ENCODE measurements at regions not wholly inside any gene's neighbourhood (a gene's known extent, or its start where the extent isn't known, plus 50 kb on each side); places are given as distances from the start of the nearest gene placed in this dataset.
A peak's percentile ranks its signal among the peaks of the same experiment; 100 is the strongest.

- no peaks in the 10 kb centered on the region for H3K9me3 Mint-ChIP-seq
- no peak overlapping the region for H3K27ac Mint-ChIP-seq
- H3K4me1 Mint-ChIP-seq = no peaks in the 10 kb centered on the region
- DNase-seq (ENCODE audit: low spot score in 2 of 2) = no peak
- no peaks in the 10 kb centered on the region for H3K36me3 Mint-ChIP-seq
- ATAC-seq (ENCODE audit: low read depth) = no peak
- H3K27me3 Mint-ChIP-seq = no peaks in the 10 kb centered on the region
- H3K4me3 Mint-ChIP-seq = no peak overlapping the region
Observed at GRCh38 chr1:199660071-199660470, 367.4 kb upstream of the NR5A2 start.

GRCh38 chr1:199665371-199665770, 362.1 kb upstream of the NR5A2 start:
- DNase-seq (ENCODE audit: low spot score in 2 of 2) = no peak
- H3K27me3 Mint-ChIP-seq = peaks cover 6% of the 10 kb centered on the region
- H3K9me3 Mint-ChIP-seq = no peaks in the 10 kb centered on the region
- H3K36me3 Mint-ChIP-seq = no peaks in the 10 kb centered on the region
- H3K27ac Mint-ChIP-seq = no peak overlapping the region
- H3K4me3 Mint-ChIP-seq = no peak overlapping the region
- ATAC-seq (ENCODE audit: low read depth) = no peak
- no peaks in the 10 kb centered on the region for H3K4me1 Mint-ChIP-seq

- H3K4me3 Mint-ChIP-seq = no peak overlapping the region
- H3K4me1 Mint-ChIP-seq = no peaks in the 10 kb centered on the region
- ATAC-seq (ENCODE audit: low read depth) (peak; percentile 32), DNase-seq (ENCODE audit: low spot score in 2 of 2) (no peak)
- no peak overlapping the region for H3K27ac Mint-ChIP-seq
- peaks cover 8% of the 10 kb centered on the region for H3K27me3 Mint-ChIP-seq
- H3K36me3 Mint-ChIP-seq = no peaks in the 10 kb centered on the region
- peaks cover 1% of the 10 kb centered on the region for H3K9me3 Mint-ChIP-seq
Observed at GRCh38 chr1:199667089-199667488, 360.4 kb upstream of the NR5A2 start.

GRCh38 chr1:199669916-199670315, 357.6 kb upstream of the NR5A2 start:
- Mint-ChIP-seq H3K9me3 (peaks cover 3% of the 10 kb centered on the region), H3K36me3 (peaks cover 2% of the 10 kb centered on the region), H3K27me3 (peaks cover 10% of the 10 kb centered on the region), H3K4me1 (no peaks in the 10 kb centered on the region), H3K27ac (no peak overlapping the region), H3K4me3 (no peak overlapping the region)
- no peak for DNase-seq (ENCODE audit: low spot score in 2 of 2)
- ATAC-seq (ENCODE audit: low read depth) = no peak

- no peak overlapping the region for H3K4me3 Mint-ChIP-seq
- DNase-seq (ENCODE audit: low spot score in 2 of 2) (no peak), ATAC-seq (ENCODE audit: low read depth) (no peak)
- H3K27ac Mint-ChIP-seq = no peak overlapping the region
- peaks cover 3% of the 10 kb centered on the region for H3K9me3 Mint-ChIP-seq
- H3K36me3 Mint-ChIP-seq = peaks cover 2% of the 10 kb centered on the region
- H3K4me1 Mint-ChIP-seq = no peaks in the 10 kb centered on the region
- peaks cover 16% of the 10 kb centered on the region for H3K27me3 Mint-ChIP-seq
Observed at GRCh38 chr1:199671684-199672083, 355.8 kb upstream of the NR5A2 start.

- peaks cover 2% of the 10 kb centered on the region for H3K36me3 Mint-ChIP-seq
Observed at GRCh38 chr1:199675937-199676336, 351.6 kb upstream of the NR5A2 start.

GRCh38 chr1:199678771-199679170, 348.7 kb upstream of the NR5A2 start:
- ATAC-seq (ENCODE audit: low read depth) (no peak), DNase-seq (ENCODE audit: low spot score in 2 of 2) (no peak)
- Mint-ChIP-seq H3K4me3 (no peak overlapping the region), H3K27ac (no peak overlapping the region), H3K4me1 (no peaks in the 10 kb centered on the region), H3K9me3 (no peaks in the 10 kb centered on the region), H3K36me3 (no peaks in the 10 kb centered on the region), H3K27me3 (peaks cover 10% of the 10 kb centered on the region)

More at GRCh38 chr1:199675937-199676336, 351.6 kb upstream of the NR5A2 start:
- ATAC-seq (ENCODE audit: low read depth) (no peak), DNase-seq (ENCODE audit: low spot score in 2 of 2) (no peak)
- Mint-ChIP-seq H3K27me3 (peaks cover 13% of the 10 kb centered on the region), H3K9me3 (peaks cover 3% of the 10 kb centered on the region), H3K4me1 (no peaks in the 10 kb centered on the region), H3K4me3 (no peak overlapping the region), H3K27ac (no peak overlapping the region)

- Mint-ChIP-seq H3K9me3 (no peaks in the 10 kb centered on the region), H3K27ac (no peak overlapping the region), H3K27me3 (peaks cover 4% of the 10 kb centered on the region), H3K36me3 (no peaks in the 10 kb centered on the region), H3K4me3 (no peak overlapping the region), H3K4me1 (no peaks in the 10 kb centered on the region)
- DNase-seq (ENCODE audit: low spot score in 2 of 2) = no peak
- ATAC-seq (ENCODE audit: low read depth) = no peak
Observed at GRCh38 chr1:199682081-199682480, 345.4 kb upstream of the NR5A2 start.

GRCh38 chr1:199684686-199685273, 342.7 kb upstream of the NR5A2 start:
- Mint-ChIP-seq H3K27ac (no peak overlapping the region), H3K4me1 (no peaks in the 10 kb centered on the region), H3K27me3 (peaks cover 9% of the 10 kb centered on the region), H3K4me3 (no peak overlapping the region), H3K9me3 (no peaks in the 10 kb centered on the region), H3K36me3 (no peaks in the 10 kb centered on the region)
- DNase-seq (ENCODE audit: low spot score in 2 of 2) (peak; percentile 21 to 50), ATAC-seq (ENCODE audit: low read depth) (peak; percentile 71)

- no peak overlapping the region for H3K27ac Mint-ChIP-seq
- no peak overlapping the region for H3K4me3 Mint-ChIP-seq
- H3K36me3 Mint-ChIP-seq = no peaks in the 10 kb centered on the region
- ATAC-seq (ENCODE audit: low read depth) (no peak), DNase-seq (ENCODE audit: low spot score in 2 of 2) (no peak)
- H3K27me3 Mint-ChIP-seq = peaks cover 9% of the 10 kb centered on the region
- no peaks in the 10 kb centered on the region for H3K4me1 Mint-ChIP-seq
- H3K9me3 Mint-ChIP-seq = no peaks in the 10 kb centered on the region
Observed at GRCh38 chr1:199685369-199685768, 342.1 kb upstream of the NR5A2 start.

- Mint-ChIP-seq H3K4me1 (no peaks in the 10 kb centered on the region), H3K9me3 (no peaks in the 10 kb centered on the region), H3K27ac (no peak overlapping the region), H3K36me3 (no peaks in the 10 kb centered on the region), H3K4me3 (no peak overlapping the region), H3K27me3 (peaks cover 14% of the 10 kb centered on the region)
- DNase-seq (ENCODE audit: low spot score in 2 of 2) = no peak
- no peak for ATAC-seq (ENCODE audit: low read depth)
Observed at GRCh38 chr1:199687321-199687720, 340.2 kb upstream of the NR5A2 start.

- Mint-ChIP-seq H3K27me3 (peaks cover 19% of the 10 kb centered on the region), H3K4me3 (no peak overlapping the region), H3K36me3 (no peaks in the 10 kb centered on the region), H3K4me1 (no peaks in the 10 kb centered on the region), H3K27ac (no peak overlapping the region), H3K9me3 (no peaks in the 10 kb centered on the region)
- DNase-seq (ENCODE audit: low spot score in 2 of 2) (no peak), ATAC-seq (ENCODE audit: low read depth) (no peak)
Observed at GRCh38 chr1:199688133-199688676, 339.3 kb upstream of the NR5A2 start.

GRCh38 chr1:199688774-199689173, 338.7 kb upstream of the NR5A2 start:
- ATAC-seq (ENCODE audit: low read depth) = no peak
- H3K4me1 Mint-ChIP-seq = no peaks in the 10 kb centered on the region
- H3K36me3 Mint-ChIP-seq = no peaks in the 10 kb centered on the region
- no peak overlapping the region for H3K4me3 Mint-ChIP-seq
- H3K27ac Mint-ChIP-seq = no peak overlapping the region
- DNase-seq (ENCODE audit: low spot score in 2 of 2) = no peak
- no peaks in the 10 kb centered on the region for H3K9me3 Mint-ChIP-seq
- H3K27me3 Mint-ChIP-seq = peaks cover 23% of the 10 kb centered on the region

- H3K9me3 Mint-ChIP-seq = no peaks in the 10 kb centered on the region
- peak; percentile 38 for ATAC-seq (ENCODE audit: low read depth)
- H3K4me3 Mint-ChIP-seq = no peak overlapping the region
- no peak overlapping the region for H3K27ac Mint-ChIP-seq
- DNase-seq (ENCODE audit: low spot score in 2 of 2) = no peak
- peaks cover 29% of the 10 kb centered on the region for H3K27me3 Mint-ChIP-seq
- no peaks in the 10 kb centered on the region for H3K36me3 Mint-ChIP-seq
- H3K4me1 Mint-ChIP-seq = no peaks in the 10 kb centered on the region
Observed at GRCh38 chr1:199690496-199690895, 337.0 kb upstream of the NR5A2 start.

- Mint-ChIP-seq H3K4me1 (no peaks in the 10 kb centered on the region), H3K9me3 (no peaks in the 10 kb centered on the region), H3K27me3 (peaks cover 27% of the 10 kb centered on the region), H3K36me3 (no peaks in the 10 kb centered on the region), H3K4me3 (no peak overlapping the region), H3K27ac (no peak overlapping the region)
- ATAC-seq (ENCODE audit: low read depth) = no peak
- DNase-seq (ENCODE audit: low spot score in 2 of 2) = no peak
Observed at GRCh38 chr1:199691540-199691939, 336.0 kb upstream of the NR5A2 start.

All from memory B cell (primary cell).